T-helper 17 cell (primary cell): ENCODE measurements at regions not wholly inside any gene's neighbourhood (a gene's known extent, or its start where the extent isn't known, plus 50 kb on each side); places are given as distances from the start of the nearest gene placed in this dataset.
"Not testable (repeated sequence)": the region's sequence is repeated elsewhere in the genome, so short reads cannot be mapped to it uniquely, and the experiment has no call there.

Experiments used
- ATAC-seq: fragments of 150-1000 bp; cut with Tn5 transposase; 2 replicates; pipeline ENCODE4 v1.10.0; 2021; ENCODE audit warnings: mild to moderate bottlenecking, moderate library complexity
- DNase-seq, 3 donors: peaks; one replicate each; pipeline versions ENCODE4 v3.0.0 to v3.0.0-alpha.2; 2020 to 2021
- H3K9me3 ChIP-seq: one replicate; pipeline ENCODE4 v1.7.0; 2013; ENCODE audit warnings: low read length, mild to moderate bottlenecking; ENCODE audit not compliant: control insufficient read depth, poor library complexity, severe bottlenecking
- H3K27ac Mint-ChIP-seq: one replicate; pipeline ENCODE4 v1.8.0; 2022; ENCODE audit warnings: mild to moderate bottlenecking, moderate library complexity, mixed read lengths
- H3K27me3 Mint-ChIP-seq: one replicate; pipeline ENCODE4 v1.8.0; 2022; ENCODE audit warnings: mixed read lengths
- H3K36me3 Mint-ChIP-seq: one replicate; pipeline ENCODE4 v1.8.0; 2022; ENCODE audit warnings: low read depth, mixed read lengths
- H3K4me1 Mint-ChIP-seq: one replicate; pipeline ENCODE4 v1.8.0; 2022; ENCODE audit warnings: mild to moderate bottlenecking, mixed read lengths
- H3K4me3 Mint-ChIP-seq: one replicate; pipeline ENCODE4 v1.8.0; 2022; ENCODE audit warnings: mild to moderate bottlenecking, moderate library complexity, mixed read lengths

DNA sequence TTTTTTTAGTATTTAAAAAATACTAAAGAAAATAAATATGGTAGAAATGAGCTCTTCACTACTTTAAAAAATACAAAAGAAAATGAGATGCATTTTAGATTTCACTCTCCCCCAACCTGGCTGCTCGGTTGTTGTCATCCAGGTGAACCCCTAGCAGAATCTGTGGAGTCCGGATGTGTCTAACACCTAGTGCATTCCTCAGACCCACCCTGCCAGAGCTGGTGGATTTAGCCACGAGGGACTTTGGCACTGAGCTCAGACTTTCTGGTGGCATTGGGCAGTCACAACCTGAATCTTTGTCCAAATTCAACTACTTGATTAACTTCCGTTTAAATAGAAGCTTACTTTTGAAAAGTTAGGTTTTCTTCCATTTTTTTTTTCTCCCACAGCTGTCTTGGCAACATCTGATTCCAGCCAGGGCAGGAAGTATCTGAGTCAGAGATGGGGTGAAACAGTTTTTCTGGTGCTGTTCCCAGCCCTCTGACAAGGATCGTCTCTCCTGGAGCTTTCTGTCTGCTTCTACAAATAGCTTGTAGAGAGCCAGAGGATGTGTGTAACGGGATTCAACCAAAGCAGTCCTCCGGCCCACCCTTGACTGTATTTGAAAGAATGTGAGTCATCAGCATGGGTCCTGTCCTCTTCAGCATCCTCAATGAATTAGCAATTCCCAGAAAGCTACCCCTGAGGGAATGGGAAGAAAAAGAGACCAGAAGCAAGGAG, 301.8 kb upstream of the MCTP2 start:
- no peaks in the 10 kb centered on the region for H3K9me3 ChIP-seq
- peaks cover 10% of the 10 kb centered on the region for H3K4me1 Mint-ChIP-seq
- H3K36me3 Mint-ChIP-seq, result peaks cover 2% of the 10 kb centered on the region
- no peak for DNase-seq
- ATAC-seq, result no peak
- H3K27me3 Mint-ChIP-seq, result no peaks in the 10 kb centered on the region
- H3K4me3 Mint-ChIP-seq, result no peak overlapping the region
- no peak overlapping the region for H3K27ac Mint-ChIP-seq

DNA sequence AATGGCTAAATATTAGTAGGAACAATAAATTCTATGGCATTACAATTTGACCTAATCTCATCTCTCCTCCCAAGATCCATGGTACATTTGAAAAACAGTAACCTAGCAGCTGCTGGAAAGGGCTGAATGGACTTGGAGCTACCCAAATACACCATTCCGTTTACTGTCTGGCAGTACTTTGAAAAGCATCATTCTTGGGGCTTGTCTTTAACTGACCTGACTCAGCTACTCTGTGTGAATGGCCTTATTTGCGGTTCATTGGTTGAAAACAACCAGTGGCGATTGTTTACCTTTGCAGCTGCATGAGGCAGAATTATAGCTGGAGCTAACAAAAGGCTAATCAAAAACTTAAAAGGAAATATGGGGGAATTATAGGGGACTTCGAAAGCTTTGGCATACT, 311.2 kb upstream of the MCTP2 start:
- Mint-ChIP-seq H3K36me3 (no peaks in the 10 kb centered on the region), H3K27me3 (no peaks in the 10 kb centered on the region), H3K27ac (no peak overlapping the region), H3K4me3 (no peak overlapping the region), H3K4me1 (peaks cover 3% of the 10 kb centered on the region)
- no peak for DNase-seq
- H3K9me3 ChIP-seq, result no peaks in the 10 kb centered on the region
- no peak for ATAC-seq

DNA sequence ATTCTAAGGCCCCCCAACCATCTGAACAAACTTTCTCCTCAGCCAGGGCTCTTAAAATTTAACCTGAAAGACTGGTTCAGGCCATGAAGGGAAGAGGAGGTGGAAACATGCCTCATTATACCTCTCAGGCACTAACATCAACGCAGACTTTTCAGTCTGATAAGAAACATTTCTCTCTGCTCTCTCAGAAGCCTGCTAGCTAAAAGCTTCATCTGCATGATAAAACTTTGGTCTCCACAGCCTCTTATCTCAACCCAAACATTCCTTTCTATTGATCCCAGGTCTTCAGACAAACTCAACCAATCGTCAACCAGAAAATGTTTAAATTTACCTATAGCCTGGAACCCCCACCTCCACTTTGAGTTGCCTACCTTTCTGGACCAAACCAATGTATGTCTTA, 312.6 kb upstream of the MCTP2 start:
- H3K27ac Mint-ChIP-seq, H3K36me3 Mint-ChIP-seq, H3K27me3 Mint-ChIP-seq, H3K4me1 Mint-ChIP-seq, DNase-seq, H3K9me3 ChIP-seq, H3K4me3 Mint-ChIP-seq, ATAC-seq: not testable (repeated sequence)

DNA sequence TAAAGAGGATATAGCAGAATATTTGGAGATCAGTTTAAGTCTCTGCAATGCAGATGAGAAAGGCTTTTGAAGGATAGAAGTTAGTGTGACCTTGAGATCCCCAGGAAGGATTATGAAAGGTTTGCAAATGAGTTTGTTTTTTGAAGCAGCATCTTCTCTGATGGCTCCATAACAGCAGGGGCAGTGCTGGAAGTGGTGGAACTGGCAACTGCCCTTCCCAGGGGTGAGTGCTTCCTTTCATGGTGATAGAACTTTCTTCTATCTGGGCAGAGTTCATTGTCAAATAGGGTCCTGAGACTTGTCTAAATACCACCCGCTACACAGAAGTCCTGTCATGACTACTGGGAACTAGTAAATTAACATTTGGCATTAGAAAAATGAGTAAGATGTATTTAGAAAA, 314.2 kb upstream of the MCTP2 start:
- no peak overlapping the region for H3K4me3 Mint-ChIP-seq
- ATAC-seq (no peak), DNase-seq (no peak)
- no peak overlapping the region for H3K27ac Mint-ChIP-seq
- H3K36me3 Mint-ChIP-seq, result no peaks in the 10 kb centered on the region
- peaks cover 3% of the 10 kb centered on the region for H3K4me1 Mint-ChIP-seq
- H3K27me3 Mint-ChIP-seq, result no peaks in the 10 kb centered on the region
- H3K9me3 ChIP-seq, result no peaks in the 10 kb centered on the region

DNA sequence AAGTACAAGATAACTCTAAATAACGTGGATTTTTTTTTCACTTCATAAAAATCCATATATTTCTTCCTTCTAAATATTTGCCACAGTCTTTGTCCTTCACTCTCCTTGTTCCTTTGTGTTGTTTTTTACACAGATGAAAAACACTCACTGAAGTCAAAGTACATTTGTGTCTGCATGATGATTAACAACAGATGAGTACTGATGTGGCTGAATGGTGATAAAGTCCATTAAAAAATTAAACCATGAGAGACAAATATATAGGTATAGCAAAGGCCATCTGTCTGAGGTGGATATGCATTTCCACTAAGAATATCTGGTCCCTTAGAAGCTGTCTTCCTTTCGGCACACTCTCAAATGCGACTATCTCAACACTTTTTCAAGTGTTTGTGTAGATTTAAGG, 317.5 kb upstream of the MCTP2 start:
- Mint-ChIP-seq H3K4me3 (no peak overlapping the region), H3K27me3 (no peaks in the 10 kb centered on the region), H3K36me3 (no peaks in the 10 kb centered on the region), H3K4me1 (peaks cover 3% of the 10 kb centered on the region), H3K27ac (no peak overlapping the region)
- ATAC-seq, result no peak
- no peak for DNase-seq
- H3K9me3 ChIP-seq, result no peaks in the 10 kb centered on the region

DNA sequence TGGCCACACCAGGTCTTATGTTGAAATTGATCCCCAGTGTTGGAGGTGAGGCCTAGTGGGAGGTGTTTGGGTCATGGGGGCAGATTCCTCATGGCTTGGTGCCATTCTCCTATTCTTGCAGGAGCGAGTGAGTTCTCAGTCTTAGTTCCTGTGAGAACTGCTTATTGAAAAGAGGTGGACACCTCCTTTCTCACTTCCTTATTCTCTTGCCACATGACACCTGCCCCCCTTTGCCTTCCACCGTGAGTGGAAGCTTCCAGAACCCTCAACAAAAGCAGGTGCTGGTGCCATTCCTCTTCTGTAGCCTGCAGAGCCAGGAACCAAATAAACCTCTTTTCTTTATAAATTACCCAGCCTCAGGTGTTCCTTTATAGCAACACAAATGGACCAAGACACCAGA, 318.1 kb upstream of the MCTP2 start:
- Mint-ChIP-seq H3K27ac (no peak overlapping the region), H3K36me3 (no peaks in the 10 kb centered on the region), H3K4me3 (no peak overlapping the region), H3K27me3 (no peaks in the 10 kb centered on the region), H3K4me1 (peaks cover 3% of the 10 kb centered on the region)
- DNase-seq, result no peak
- no peak for ATAC-seq
- H3K9me3 ChIP-seq, result no peaks in the 10 kb centered on the region

DNA sequence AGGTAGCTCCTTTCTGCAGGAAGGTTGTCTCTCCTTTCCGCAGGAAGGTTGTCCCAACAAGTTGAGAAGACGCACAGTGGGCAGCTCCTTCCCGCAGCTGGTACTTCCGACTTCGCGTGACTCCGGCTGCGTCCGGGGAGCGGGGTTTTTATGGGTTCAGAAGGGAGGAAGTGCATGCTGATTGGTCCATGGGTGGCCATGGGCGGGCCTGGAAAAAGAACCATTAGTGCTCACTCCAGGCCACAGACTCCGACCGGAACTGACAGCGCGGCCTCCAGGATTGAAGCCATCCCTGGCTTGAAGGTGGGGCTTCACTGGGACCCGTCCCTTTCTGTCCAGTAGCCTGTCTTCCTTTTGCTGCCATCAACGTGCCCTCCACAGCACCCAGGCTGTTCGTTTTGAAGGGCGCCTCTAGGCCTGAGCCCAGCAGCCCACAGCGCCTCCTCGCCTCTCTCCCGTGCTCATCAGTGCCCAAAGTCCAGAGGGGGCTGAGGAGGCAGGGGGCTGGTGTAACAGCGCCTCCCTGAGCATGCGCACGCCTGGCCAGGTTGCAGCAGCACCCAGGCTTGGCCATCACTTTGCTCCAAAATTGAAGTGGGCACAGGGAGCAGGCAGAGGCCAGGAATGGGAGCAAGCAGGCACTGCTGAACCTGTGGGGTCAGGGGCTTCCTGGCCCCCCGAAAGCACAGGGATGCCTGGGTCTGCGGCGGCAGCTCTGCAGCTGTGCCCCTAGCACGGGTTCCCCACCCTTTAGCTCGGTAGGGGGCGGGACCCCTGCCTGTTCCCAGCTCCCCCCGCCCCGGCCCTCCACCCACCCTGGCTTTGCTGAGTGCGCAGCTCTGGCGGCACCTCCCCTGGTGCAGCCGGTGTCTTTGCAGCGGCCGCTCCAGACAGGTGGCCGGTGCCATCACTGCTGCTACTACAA, 330.6 kb upstream of the MCTP2 start:
- H3K27me3 Mint-ChIP-seq, result no peaks in the 10 kb centered on the region
- no peak overlapping the region for H3K4me3 Mint-ChIP-seq
- no peak overlapping the region for H3K27ac Mint-ChIP-seq

DNA sequence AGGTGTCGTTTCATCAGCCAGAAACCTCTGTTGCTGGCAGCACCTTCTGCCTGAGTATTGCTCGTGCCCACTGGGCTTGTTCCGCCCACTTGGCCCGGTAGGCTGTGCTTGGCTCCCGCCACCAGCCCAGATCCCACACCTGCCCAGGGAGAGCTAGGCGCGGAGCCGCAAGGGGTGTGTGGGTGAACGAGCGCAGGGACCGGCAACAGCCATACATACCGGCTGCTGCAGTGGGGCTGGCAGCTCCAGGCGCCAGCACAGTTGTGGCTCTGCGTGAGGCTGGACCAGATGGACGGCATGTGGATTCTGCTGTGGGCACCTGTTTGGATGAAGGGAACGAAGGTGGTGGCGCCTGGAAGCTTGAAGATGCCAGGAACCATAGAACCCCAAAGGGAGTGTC, 331.5 kb upstream of the MCTP2 start:
- Mint-ChIP-seq H3K36me3 (no peaks in the 10 kb centered on the region), H3K4me1 (peaks cover 2% of the 10 kb centered on the region), H3K27me3 (no peaks in the 10 kb centered on the region), H3K4me3 (no peak overlapping the region), H3K27ac (no peak overlapping the region)
- H3K9me3 ChIP-seq, result no peaks in the 10 kb centered on the region
- no peak for ATAC-seq
- DNase-seq, result no peak

More for the DNA sequence above, 330.6 kb upstream of the MCTP2 start:
- H3K9me3 ChIP-seq, result no peaks in the 10 kb centered on the region
- ATAC-seq (no peak), DNase-seq (no peak)
- H3K36me3 Mint-ChIP-seq, result no peaks in the 10 kb centered on the region
- H3K4me1 Mint-ChIP-seq, result peaks cover 2% of the 10 kb centered on the region

DNA sequence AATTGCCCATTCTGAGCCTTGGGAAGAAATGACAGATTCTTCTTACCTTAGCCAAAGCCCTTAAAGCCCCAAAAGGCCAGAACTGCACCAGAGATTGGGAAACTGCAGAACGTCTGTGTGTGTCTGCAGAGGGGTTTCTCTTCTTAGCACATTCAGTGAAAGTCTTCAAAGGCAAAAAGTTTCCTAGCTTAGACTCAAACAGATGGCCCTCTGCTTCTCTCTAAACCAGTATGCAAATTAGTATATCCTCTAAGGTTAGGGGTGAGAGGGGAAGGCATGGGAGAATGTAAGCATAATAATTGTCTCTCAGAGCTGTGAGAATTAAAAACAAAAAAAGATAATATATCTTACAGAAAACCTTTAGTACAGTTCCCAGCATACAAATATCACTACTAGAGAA, 334.0 kb upstream of the MCTP2 start:
- Mint-ChIP-seq H3K4me3 (no peak overlapping the region), H3K4me1 (no peaks in the 10 kb centered on the region), H3K27me3 (no peaks in the 10 kb centered on the region), H3K36me3 (no peaks in the 10 kb centered on the region), H3K27ac (no peak overlapping the region)
- ATAC-seq, result no peak
- H3K9me3 ChIP-seq, result no peaks in the 10 kb centered on the region
- DNase-seq, result no peak

DNA sequence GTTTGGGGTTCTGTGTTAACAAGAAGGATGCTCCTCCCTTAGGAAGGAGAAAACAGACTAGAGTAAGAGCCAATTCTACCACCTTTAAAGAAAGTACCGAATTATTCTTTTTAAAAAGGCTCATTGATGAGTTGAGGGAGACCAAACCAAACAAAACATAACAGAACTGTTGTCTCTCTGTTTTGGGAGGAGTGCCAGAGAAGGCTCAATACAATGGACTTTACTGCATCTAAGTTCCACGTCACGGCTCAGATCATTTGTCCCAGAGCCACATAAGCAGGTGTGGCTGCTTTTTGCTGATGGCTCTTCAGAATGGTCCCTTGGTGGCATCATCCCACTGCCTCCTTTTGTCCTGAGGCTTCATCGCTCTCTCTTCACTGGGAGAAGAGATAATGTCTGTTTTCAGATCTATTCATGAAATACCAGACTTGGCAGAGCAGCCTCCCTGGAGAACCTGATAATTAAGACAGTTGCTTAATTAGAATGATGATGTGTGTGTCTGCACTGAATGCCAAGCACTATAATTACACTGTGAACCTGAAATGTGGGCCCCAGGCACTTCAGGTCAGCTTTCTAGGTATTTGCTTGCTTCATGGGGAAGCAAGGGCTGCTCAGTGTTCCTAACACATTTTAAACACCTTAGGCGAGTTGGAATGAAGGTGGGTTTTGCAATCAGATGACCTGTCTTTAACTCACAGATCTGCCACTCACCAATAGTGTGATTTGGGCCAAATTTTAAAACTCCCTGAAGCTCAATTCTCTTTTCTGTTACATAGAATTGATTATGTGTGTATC, 335.2 kb upstream of the MCTP2 start:
- no peaks in the 10 kb centered on the region for H3K9me3 ChIP-seq
- Mint-ChIP-seq H3K4me1 (no peaks in the 10 kb centered on the region), H3K27me3 (no peaks in the 10 kb centered on the region), H3K36me3 (no peaks in the 10 kb centered on the region), H3K27ac (no peak overlapping the region), H3K4me3 (no peak overlapping the region)
- no peak for ATAC-seq
- DNase-seq, result no peak

DNA sequence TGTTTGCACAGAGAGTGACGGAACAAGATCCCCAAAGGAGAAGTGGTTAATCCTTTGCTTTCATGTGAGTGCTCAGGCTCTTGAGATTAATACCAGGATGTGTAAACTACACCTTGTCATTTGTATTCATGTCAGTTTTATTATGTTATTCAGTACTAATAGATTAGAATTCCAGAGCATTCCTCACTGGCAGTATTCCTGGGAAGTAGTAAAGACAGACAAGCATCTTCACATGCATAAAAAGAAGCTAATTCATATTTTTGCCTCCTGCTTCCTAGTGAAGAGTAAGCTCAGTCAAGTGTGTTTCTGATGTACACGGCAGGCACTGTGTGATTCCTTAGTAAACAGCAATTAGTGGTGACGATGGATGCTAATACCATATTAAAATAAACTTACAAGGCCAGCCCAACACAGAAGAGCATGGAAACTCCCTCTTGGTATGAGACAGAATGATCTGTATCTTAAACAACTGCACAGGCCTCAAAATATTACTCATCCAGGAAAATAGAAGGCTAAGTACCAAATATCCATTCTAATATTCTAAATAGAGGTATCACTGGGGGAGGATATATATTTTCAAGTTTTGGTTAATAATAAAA, 336.8 kb upstream of the MCTP2 start:
- Mint-ChIP-seq H3K27ac (no peak overlapping the region), H3K4me1 (no peaks in the 10 kb centered on the region)

DNA sequence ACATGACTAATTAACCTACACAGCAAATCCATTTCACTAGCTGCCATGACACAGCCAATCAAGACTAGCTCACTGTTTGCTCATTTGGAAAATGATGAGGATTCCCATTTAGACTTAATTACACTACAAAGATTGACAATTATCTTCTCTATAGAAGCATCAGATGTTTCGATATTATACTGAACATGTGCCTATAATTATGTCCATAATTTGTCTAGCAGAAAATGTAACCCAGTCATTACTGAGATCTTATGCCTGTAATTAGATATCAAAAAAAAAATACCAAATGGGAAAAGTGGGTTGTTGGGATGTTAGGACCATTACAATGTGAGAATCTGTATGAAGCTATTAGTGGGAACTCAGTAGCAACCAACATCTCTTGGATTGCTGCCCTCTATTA, 344.2 kb upstream of the MCTP2 start:
- H3K36me3 Mint-ChIP-seq, result no peaks in the 10 kb centered on the region
- H3K9me3 ChIP-seq, result no peaks in the 10 kb centered on the region
- no peak for DNase-seq
- H3K27me3 Mint-ChIP-seq, result peaks cover 14% of the 10 kb centered on the region
- H3K27ac Mint-ChIP-seq, result no peak overlapping the region
- H3K4me1 Mint-ChIP-seq, result no peaks in the 10 kb centered on the region
- ATAC-seq, result no peak
- no peak overlapping the region for H3K4me3 Mint-ChIP-seq

More for the DNA sequence above, 336.8 kb upstream of the MCTP2 start:
- H3K4me3 Mint-ChIP-seq, result no peak overlapping the region
- no peaks in the 10 kb centered on the region for H3K36me3 Mint-ChIP-seq
- DNase-seq (no peak), ATAC-seq (no peak)
- no peaks in the 10 kb centered on the region for H3K27me3 Mint-ChIP-seq
- no peaks in the 10 kb centered on the region for H3K9me3 ChIP-seq

DNA sequence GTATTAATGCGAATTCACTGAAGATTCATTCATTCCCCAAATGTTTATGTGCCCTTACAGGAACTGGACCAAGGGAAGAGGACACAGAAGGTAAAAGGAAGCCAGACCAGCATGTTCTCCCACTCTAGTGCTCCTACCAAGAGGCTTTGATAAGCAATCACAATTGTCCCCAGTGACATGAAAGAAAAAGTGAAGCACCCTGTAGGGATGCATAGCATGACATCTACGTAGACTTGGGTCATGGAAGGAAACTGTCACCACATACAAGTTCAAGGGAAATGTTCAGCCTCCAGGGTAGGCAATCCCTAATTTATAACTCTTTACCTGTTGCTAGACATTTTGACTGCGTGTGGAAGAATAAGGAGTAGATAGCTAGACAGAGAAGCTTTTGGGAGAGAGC, 348.6 kb upstream of the MCTP2 start:
- Mint-ChIP-seq H3K36me3 (no peaks in the 10 kb centered on the region), H3K27ac (no peak overlapping the region), H3K4me1 (no peaks in the 10 kb centered on the region), H3K4me3 (no peak overlapping the region), H3K27me3 (peaks cover 4% of the 10 kb centered on the region)
- no peaks in the 10 kb centered on the region for H3K9me3 ChIP-seq
- DNase-seq (no peak), ATAC-seq (no peak)
